OCI-LY1 (cell line): ENCODE measurements at regions not wholly inside any gene's neighbourhood (a gene's known extent, or its start where the extent isn't known, plus 50 kb on each side); places are given as distances from the start of the nearest gene placed in this dataset.

ENCODE experiments used
- H2AFZ ChIP-seq: fragments of 200-600 bp; sonication (generic), shearing (Covaris generic); 2 replicates; pipeline ENCODE4 v1.6.0; 2014; ENCODE audit warnings: antibody characterized with exemption, mild to moderate bottlenecking, low read length
- H3F3A ChIP-seq: fragments of 200-600 bp; sonication (generic), shearing (Covaris generic); 2 replicates; pipeline ENCODE4 v1.6.0; 2014; ENCODE audit warnings: mild to moderate bottlenecking, antibody characterized with exemption, low read length, moderate library complexity; ENCODE audit not compliant: insufficient read depth
- H3K27ac ChIP-seq: fragments of 200-600 bp; sonication (generic); 2 replicates; pipeline ENCODE4 v1.5.1; 2014; ENCODE audit warnings: low read length, mixed run types, mild to moderate bottlenecking, low read depth; ENCODE audit not compliant: poor library complexity, severe bottlenecking
- H3K27me3 ChIP-seq: fragments of 200-600 bp; sonication (generic); 2 replicates; pipeline ENCODE4 v1.6.0; 2014; ENCODE audit warnings: antibody characterized with exemption, mild to moderate bottlenecking, low read length, moderate library complexity; ENCODE audit not compliant: insufficient read depth
- H3K36me3 ChIP-seq: fragments of 200-600 bp; sonication (generic); 2 replicates; pipeline ENCODE4 v1.6.1; 2014; ENCODE audit warnings: mild to moderate bottlenecking, antibody characterized with exemption, low read length, moderate library complexity, mixed read lengths; ENCODE audit not compliant: insufficient read depth
- H3K4me1 ChIP-seq: fragments of 200-600 bp; sonication (generic); 2 replicates; pipeline ENCODE4 v1.5.1; 2014; ENCODE audit warnings: mild to moderate bottlenecking, low read length, moderate library complexity; ENCODE audit not compliant: insufficient read depth, severe bottlenecking
- H3K4me2 ChIP-seq: fragments of 200-600 bp; sonication (generic), shearing (Covaris generic); 2 replicates; pipeline ENCODE4 v1.6.1; 2014; ENCODE audit warnings: low read length
- H3K4me3 ChIP-seq: fragments of 200-600 bp; sonication (generic); 2 replicates; pipeline ENCODE4 v1.5.1; 2014; ENCODE audit warnings: low read length, low read depth, mild to moderate bottlenecking, mixed read lengths; ENCODE audit not compliant: poor library complexity, severe bottlenecking
- H3K79me2 ChIP-seq: fragments of 200-600 bp; shearing (Covaris generic); 2 replicates; pipeline ENCODE4 v1.6.1; 2016; ENCODE audit warnings: mixed run types, low read length, mixed read lengths; ENCODE audit not compliant: insufficient read depth
- H3K9ac ChIP-seq: fragments of 200-600 bp; sonication (generic), shearing (Covaris generic); 2 replicates; pipeline ENCODE4 v1.6.1; 2014; ENCODE audit warnings: mild to moderate bottlenecking, low read length, mixed read lengths
- H3K9me2 ChIP-seq: fragments of 200-600 bp; sonication (generic), shearing (Covaris generic); 2 replicates; pipeline ENCODE4 v1.6.1; 2014; ENCODE audit warnings: low read depth, mild to moderate bottlenecking, low read length, mixed read lengths
- H3K9me3 ChIP-seq: fragments of 200-600 bp; shearing (Covaris generic); 2 replicates; pipeline ENCODE4 v1.6.1; 2014; ENCODE audit warnings: low read length, mixed read lengths
- H4K20me1 ChIP-seq: fragments of 200-600 bp; sonication (generic), shearing (Covaris generic); 2 replicates; pipeline ENCODE4 v1.6.0; 2016; ENCODE audit warnings: mild to moderate bottlenecking, low read length; ENCODE audit not compliant: insufficient read depth
- EZH2 ChIP-seq: fragments of 200-600 bp; sonication (generic), shearing (Covaris generic); IDR thresholded peaks from 2 replicates; pipeline ENCODE4 v1.8.0; 2017; ENCODE audit warnings: borderline replicate concordance, mixed run types, mild to moderate bottlenecking, antibody characterized with exemption, low read length, moderate library complexity, mixed read lengths
- TF ChIP-seq, protein P1 (sequence below): fragments of 200-600 bp; sonication (generic), shearing (Covaris generic); IDR thresholded peaks from 2 replicates; pipeline ENCODE4 v1.5.1; 2017; ENCODE audit warnings: mild to moderate bottlenecking, antibody characterized with exemption, low read length, moderate library complexity, mixed read lengths

DNA sequence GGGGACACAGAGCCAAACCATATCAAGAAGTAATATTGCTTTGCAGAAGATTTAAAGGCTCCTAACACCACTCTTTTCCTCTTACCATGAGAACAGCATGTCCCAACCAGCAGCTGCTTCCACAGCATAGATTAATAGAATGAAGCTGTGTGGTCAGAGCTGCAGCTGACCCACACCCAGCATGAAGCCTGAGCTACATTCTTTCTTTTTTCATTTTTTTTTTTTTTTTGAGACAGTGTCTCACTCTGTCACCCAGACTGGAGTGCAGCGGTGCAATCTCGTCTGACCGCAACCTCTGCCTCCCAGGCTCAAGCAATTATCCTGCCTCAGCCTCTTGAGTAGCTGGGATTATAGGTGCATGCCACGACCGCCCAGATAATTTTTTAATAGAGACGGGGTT is 289.8 kb downstream of the RAD51AP2 start:
- TF ChIP-seq, protein P1, sequence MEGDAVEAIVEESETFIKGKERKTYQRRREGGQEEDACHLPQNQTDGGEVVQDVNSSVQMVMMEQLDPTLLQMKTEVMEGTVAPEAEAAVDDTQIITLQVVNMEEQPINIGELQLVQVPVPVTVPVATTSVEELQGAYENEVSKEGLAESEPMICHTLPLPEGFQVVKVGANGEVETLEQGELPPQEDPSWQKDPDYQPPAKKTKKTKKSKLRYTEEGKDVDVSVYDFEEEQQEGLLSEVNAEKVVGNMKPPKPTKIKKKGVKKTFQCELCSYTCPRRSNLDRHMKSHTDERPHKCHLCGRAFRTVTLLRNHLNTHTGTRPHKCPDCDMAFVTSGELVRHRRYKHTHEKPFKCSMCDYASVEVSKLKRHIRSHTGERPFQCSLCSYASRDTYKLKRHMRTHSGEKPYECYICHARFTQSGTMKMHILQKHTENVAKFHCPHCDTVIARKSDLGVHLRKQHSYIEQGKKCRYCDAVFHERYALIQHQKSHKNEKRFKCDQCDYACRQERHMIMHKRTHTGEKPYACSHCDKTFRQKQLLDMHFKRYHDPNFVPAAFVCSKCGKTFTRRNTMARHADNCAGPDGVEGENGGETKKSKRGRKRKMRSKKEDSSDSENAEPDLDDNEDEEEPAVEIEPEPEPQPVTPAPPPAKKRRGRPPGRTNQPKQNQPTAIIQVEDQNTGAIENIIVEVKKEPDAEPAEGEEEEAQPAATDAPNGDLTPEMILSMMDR: no peak
- no peak for TF ChIP-seq EZH2
- no peaks in the 10 kb centered on the region for H3K9me3 ChIP-seq

DNA sequence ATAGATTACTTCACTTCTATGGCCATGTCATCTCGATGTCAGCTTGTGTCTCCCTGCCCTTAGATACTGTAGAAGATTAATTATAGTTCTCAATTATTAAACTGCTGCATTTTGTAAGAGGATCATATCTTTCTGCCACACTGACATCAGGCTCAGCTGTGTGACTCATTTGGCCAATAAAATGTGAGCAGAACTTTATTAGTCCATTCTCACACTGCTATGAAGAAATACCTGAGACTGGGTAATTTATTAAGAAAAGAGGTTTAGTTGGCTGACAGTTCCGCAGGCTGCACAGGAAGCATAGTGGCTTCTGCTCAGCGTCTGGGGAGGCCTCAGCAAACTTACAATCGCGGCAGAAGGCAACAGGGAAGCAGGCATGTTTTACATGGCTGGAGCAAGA is 290.4 kb downstream of the RAD51AP2 start:
- Histone ChIP-seq H3K9ac (no peak overlapping the region), H3K79me2 (no peaks in the 10 kb centered on the region), H3K36me3 (no peaks in the 10 kb centered on the region), H3K27ac (no peak overlapping the region), H3F3A (no peaks in the 10 kb centered on the region), H3K4me1 (no peaks in the 10 kb centered on the region), H3K9me3 (no peaks in the 10 kb centered on the region), H3K27me3 (no peaks in the 10 kb centered on the region), H3K9me2 (no peaks in the 10 kb centered on the region), H3K4me2 (no peak overlapping the region), H3K4me3 (no peak overlapping the region), H4K20me1 (no peaks in the 10 kb centered on the region), H2AFZ (no peak overlapping the region)
- TF ChIP-seq, protein P1: no peak
- no peak for TF ChIP-seq EZH2

More for the DNA sequence above, 289.8 kb downstream of the RAD51AP2 start:
- H2AFZ ChIP-seq: no peak overlapping the region
- no peak overlapping the region for H3K4me2 ChIP-seq
- H3K27me3 ChIP-seq: no peaks in the 10 kb centered on the region
- H3K4me3 ChIP-seq: no peak overlapping the region
- H3K9ac ChIP-seq: no peak overlapping the region
- H3K79me2 ChIP-seq: no peaks in the 10 kb centered on the region
- H4K20me1 ChIP-seq: no peaks in the 10 kb centered on the region
- no peaks in the 10 kb centered on the region for H3K4me1 ChIP-seq
- no peaks in the 10 kb centered on the region for H3F3A ChIP-seq
- no peaks in the 10 kb centered on the region for H3K36me3 ChIP-seq
- no peaks in the 10 kb centered on the region for H3K9me2 ChIP-seq
- no peak overlapping the region for H3K27ac ChIP-seq

DNA sequence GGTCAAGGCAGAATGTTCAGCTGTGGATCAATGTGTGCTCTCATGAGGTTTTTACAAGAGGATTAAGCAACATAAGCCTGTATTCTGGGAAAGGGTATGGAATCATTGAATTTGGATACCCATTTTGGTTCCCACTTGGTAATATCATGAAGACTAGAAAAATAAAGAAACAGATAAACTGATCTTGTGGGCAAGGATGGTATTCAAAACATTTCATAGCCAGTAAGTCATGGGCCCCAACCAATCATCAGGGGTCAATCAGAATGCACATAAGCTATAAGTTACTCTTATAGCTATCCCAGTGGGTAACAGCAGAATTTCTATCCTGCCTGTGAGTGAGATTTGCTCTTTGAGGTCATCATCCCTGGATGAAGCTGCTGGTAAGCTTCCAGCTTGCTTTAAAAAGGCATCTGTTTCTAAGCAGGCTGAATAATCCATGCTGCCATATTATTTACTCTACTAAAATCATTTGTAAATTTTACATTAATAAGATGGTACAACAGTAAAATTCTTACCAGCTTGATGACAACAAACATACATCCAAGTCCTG is 291.2 kb downstream of the RAD51AP2 start:
- H3K9me2 ChIP-seq: no peaks in the 10 kb centered on the region
- no peaks in the 10 kb centered on the region for H3F3A ChIP-seq
- no peaks in the 10 kb centered on the region for H3K4me1 ChIP-seq
- TF ChIP-seq, protein P1: no peak
- TF ChIP-seq EZH2: no peak
- no peaks in the 10 kb centered on the region for H3K79me2 ChIP-seq
- H3K36me3 ChIP-seq: no peaks in the 10 kb centered on the region
- H4K20me1 ChIP-seq: no peaks in the 10 kb centered on the region
- H3K27ac ChIP-seq: no peak overlapping the region
- H3K4me3 ChIP-seq: no peak overlapping the region
- H3K9ac ChIP-seq: no peak overlapping the region
- H3K9me3 ChIP-seq: no peaks in the 10 kb centered on the region
- no peak overlapping the region for H2AFZ ChIP-seq
- H3K27me3 ChIP-seq: no peaks in the 10 kb centered on the region
- no peak overlapping the region for H3K4me2 ChIP-seq
